HUES64 (cell line): ENCODE measurements at regions not wholly inside any gene's neighbourhood (a gene's known extent, or its start where the extent isn't known, plus 50 kb on each side); places are given as distances from the start of the nearest gene placed in this dataset.
"Not testable (repeated sequence)": the region's sequence is repeated elsewhere in the genome, so short reads cannot be mapped to it uniquely, and the experiment has no call there.

Source experiments
- H3K27ac ChIP-seq: 2 replicates; pipeline ENCODE4 v1.7.0; 2013; ENCODE audit warnings: low read depth, low read length, inconsistent platforms
- H3K27me3 ChIP-seq: 2 replicates; pipeline ENCODE4 v1.6.1; 2013; ENCODE audit warnings: mild to moderate bottlenecking, low read length; ENCODE audit not compliant: insufficient read depth
- H3K36me3 ChIP-seq: 2 replicates; pipeline ENCODE4 v1.6.1; 2013; ENCODE audit warnings: mild to moderate bottlenecking, low read length; ENCODE audit not compliant: insufficient read depth
- H3K4me1 ChIP-seq: 2 replicates; pipeline ENCODE4 v1.6.1; 2013; ENCODE audit warnings: mild to moderate bottlenecking, low read length, moderate library complexity; ENCODE audit not compliant: insufficient read depth
- H3K4me3 ChIP-seq: 2 replicates; pipeline ENCODE4 v1.5.1; 2013; ENCODE audit warnings: mild to moderate bottlenecking, low read length, moderate library complexity
- H3K9ac ChIP-seq: 2 replicates; pipeline ENCODE4 v1.6.1; 2013; ENCODE audit warnings: mild to moderate bottlenecking, low read depth, low read length
- H3K9me3 ChIP-seq: 2 replicates; pipeline ENCODE4 v1.6.1; 2013; ENCODE audit warnings: low read depth, low read length; ENCODE audit not compliant: insufficient read depth
- WGBS: fragments of 150-250, 120-280 bp; methylation state at CpG from one replicate; pipeline ENCODE4 v1.1.7; 2013; ENCODE audit warnings: missing lambda C conversion rate; 5-methylcytosine and 5-hydroxymethylcytosine counted together

DNA sequence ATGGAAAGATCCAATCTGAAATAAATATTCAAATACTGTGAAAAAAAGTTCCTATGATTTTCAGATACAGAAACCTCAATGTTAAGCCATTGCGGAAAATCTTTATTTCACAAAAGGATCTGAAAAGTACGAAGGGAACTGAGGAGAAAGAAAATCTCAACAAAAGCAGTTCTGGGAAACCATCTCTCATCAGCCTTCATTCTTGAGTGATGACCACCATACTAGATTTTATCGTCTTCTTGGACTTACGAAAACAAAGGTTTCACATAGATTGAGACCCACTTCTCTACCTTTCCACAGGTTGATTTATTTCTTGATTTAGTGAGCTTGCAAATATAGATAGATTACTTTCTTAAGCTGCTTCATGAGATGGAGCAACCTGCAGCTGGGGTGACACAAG lies 293.4 kb upstream of the LYZL1 start:
- Histone ChIP-seq H3K4me3 (no peak overlapping the region), H3K9me3 (0 out of 2 replicates have a peak, but pooled peaks cover 4% of the 10 kb centered on the region)
- 95% methylated on average over 4 of the region's 4 CpGs for WGBS

GRCh38 chr10:28996345-28996744 lies 292.5 kb upstream of the LYZL1 start:
- Histone ChIP-seq H3K36me3 (no peaks in the 10 kb centered on the region), H3K9me3 (0 out of 2 replicates have a peak, but pooled peaks cover 4% of the 10 kb centered on the region), H3K27ac (no peak overlapping the region), H3K9ac (no peak overlapping the region), H3K27me3 (no peaks in the 10 kb centered on the region), H3K4me1 (peaks cover 5% of the 10 kb centered on the region; the same call in 1 of the 2 replicates), H3K4me3 (no peak overlapping the region)
- 90% methylated on average over 5 of the region's 6 CpGs for WGBS

More for the DNA sequence above, 293.4 kb upstream of the LYZL1 start:
- Histone ChIP-seq H3K27me3 (no peaks in the 10 kb centered on the region), H3K9ac (no peak overlapping the region), H3K27ac (no peak overlapping the region), H3K4me1 (peaks cover 5% of the 10 kb centered on the region; the same call in 1 of the 2 replicates), H3K36me3 (no peaks in the 10 kb centered on the region)

- H3K27me3 ChIP-seq = no peaks in the 10 kb centered on the region
- WGBS = 95% methylated on average over 6 of the region's 6 CpGs
- H3K9me3 ChIP-seq = 0 out of 2 replicates have a peak, but pooled peaks cover 4% of the 10 kb centered on the region
- no peaks in the 10 kb centered on the region for H3K36me3 ChIP-seq
- no peak overlapping the region for H3K9ac ChIP-seq
- peaks cover 2% of the 10 kb centered on the region; the same call in 1 of the 2 replicates for H3K4me1 ChIP-seq
- H3K4me3 ChIP-seq = no peak overlapping the region
- no peak overlapping the region for H3K27ac ChIP-seq
Observed at GRCh38 chr10:28996947-28997551, 291.8 kb upstream of the LYZL1 start.

DNA sequence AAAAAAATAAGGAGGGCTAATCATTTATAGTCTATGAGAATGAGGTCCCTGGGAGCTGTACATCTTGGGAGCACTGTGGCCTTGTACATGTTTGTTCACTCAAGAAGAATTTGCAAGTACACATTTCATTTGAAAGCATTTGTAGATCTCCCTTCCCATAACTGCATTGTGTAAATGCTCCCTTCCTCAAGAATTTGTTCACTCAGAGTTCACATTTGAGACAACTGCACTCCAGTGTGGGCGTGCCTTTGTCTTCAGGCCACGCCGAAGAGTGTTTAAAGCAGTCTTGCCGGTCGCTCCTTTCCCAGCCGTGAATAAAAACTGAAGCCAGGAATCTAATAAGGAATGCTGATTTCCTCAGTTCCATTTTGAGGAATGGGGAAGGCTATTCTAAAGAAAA lies 291.1 kb upstream of the LYZL1 start:
- Histone ChIP-seq H3K27me3 (no peaks in the 10 kb centered on the region), H3K27ac (no peak overlapping the region), H3K4me3 (no peak overlapping the region), H3K4me1 (no peaks in the 10 kb centered on the region), H3K9me3 (0 out of 2 replicates have a peak, but pooled peaks cover 4% of the 10 kb centered on the region), H3K36me3 (no peaks in the 10 kb centered on the region), H3K9ac (no peak overlapping the region)
- WGBS = 95% methylated on average over 6 of the region's 6 CpGs

- H3K27ac ChIP-seq = no peak overlapping the region
- H3K27me3 ChIP-seq = no peaks in the 10 kb centered on the region
- H3K36me3 ChIP-seq = no peaks in the 10 kb centered on the region
- no peaks in the 10 kb centered on the region for H3K4me1 ChIP-seq
- H3K9ac ChIP-seq = no peak overlapping the region
- WGBS = 95% methylated on average over 6 of the region's 6 CpGs
- no peaks in the 10 kb centered on the region for H3K9me3 ChIP-seq
- H3K4me3 ChIP-seq = no peak overlapping the region
Observed at GRCh38 chr10:29001801-29002200, 287.1 kb upstream of the LYZL1 start.

- not testable (repeated sequence) for H3K27me3 ChIP-seq, H3K4me3 ChIP-seq, H3K4me1 ChIP-seq, H3K9me3 ChIP-seq, H3K9ac ChIP-seq, H3K27ac ChIP-seq, H3K36me3 ChIP-seq
- WGBS = 98% methylated on average over 5 of the region's 5 CpGs
Observed at GRCh38 chr10:29003014-29003413, 285.9 kb upstream of the LYZL1 start.

- no peak overlapping the region for H3K27ac ChIP-seq
- no peaks in the 10 kb centered on the region for H3K36me3 ChIP-seq
- 84% methylated on average over 8 of the region's 8 CpGs for WGBS
- H3K9me3 ChIP-seq = no peaks in the 10 kb centered on the region
- no peaks in the 10 kb centered on the region for H3K4me1 ChIP-seq
- H3K9ac ChIP-seq = no peak overlapping the region
- H3K27me3 ChIP-seq = no peaks in the 10 kb centered on the region
- H3K4me3 ChIP-seq = no peak overlapping the region
Observed at GRCh38 chr10:29005988-29006387, 282.9 kb upstream of the LYZL1 start.

- Histone ChIP-seq H3K27ac (no peak overlapping the region), H3K9ac (no peak overlapping the region), H3K4me3 (no peak overlapping the region), H3K4me1 (no peaks in the 10 kb centered on the region), H3K27me3 (no peaks in the 10 kb centered on the region), H3K9me3 (no peaks in the 10 kb centered on the region), H3K36me3 (no peaks in the 10 kb centered on the region)
- WGBS = 96% methylated on average over 9 of the region's 9 CpGs
Observed at GRCh38 chr10:29007370-29007747, 281.5 kb upstream of the LYZL1 start.

- H3K4me1 ChIP-seq = no peaks in the 10 kb centered on the region
- H3K36me3 ChIP-seq = no peaks in the 10 kb centered on the region
- H3K27ac ChIP-seq = no peak overlapping the region
- 77% methylated on average over 10 of the region's 10 CpGs for WGBS
- H3K9ac ChIP-seq = no peak overlapping the region
- no peaks in the 10 kb centered on the region for H3K9me3 ChIP-seq
- no peaks in the 10 kb centered on the region for H3K27me3 ChIP-seq
- H3K4me3 ChIP-seq = no peak overlapping the region
Observed at GRCh38 chr10:29007748-29008610, 280.9 kb upstream of the LYZL1 start.

DNA sequence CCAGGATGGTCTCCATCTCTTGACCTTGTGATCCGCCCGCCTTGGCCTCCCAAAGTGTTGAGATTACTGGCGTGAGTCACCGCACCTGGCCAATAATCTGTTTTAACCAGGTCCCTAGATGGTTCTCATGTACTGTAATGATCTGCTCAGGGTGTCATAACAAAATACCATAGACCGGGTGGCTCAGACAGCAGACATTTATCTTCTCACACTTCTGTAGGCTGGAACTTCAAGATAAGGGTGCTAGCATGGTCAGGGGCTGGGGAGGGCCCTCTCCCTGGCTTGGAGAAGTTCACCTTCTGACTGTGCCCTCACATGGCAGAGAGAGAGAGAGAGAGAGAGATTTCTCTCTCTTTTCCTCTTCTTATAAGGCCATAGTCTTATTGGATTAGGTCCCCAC lies 279.4 kb upstream of the LYZL1 start:
- no peak overlapping the region for H3K9ac ChIP-seq
- 90% methylated on average over 5 of the region's 5 CpGs for WGBS
- H3K27ac ChIP-seq = no peak overlapping the region
- no peaks in the 10 kb centered on the region for H3K4me1 ChIP-seq
- H3K9me3 ChIP-seq = no peaks in the 10 kb centered on the region
- H3K36me3 ChIP-seq = no peaks in the 10 kb centered on the region
- H3K4me3 ChIP-seq = no peak overlapping the region
- H3K27me3 ChIP-seq = no peaks in the 10 kb centered on the region

DNA sequence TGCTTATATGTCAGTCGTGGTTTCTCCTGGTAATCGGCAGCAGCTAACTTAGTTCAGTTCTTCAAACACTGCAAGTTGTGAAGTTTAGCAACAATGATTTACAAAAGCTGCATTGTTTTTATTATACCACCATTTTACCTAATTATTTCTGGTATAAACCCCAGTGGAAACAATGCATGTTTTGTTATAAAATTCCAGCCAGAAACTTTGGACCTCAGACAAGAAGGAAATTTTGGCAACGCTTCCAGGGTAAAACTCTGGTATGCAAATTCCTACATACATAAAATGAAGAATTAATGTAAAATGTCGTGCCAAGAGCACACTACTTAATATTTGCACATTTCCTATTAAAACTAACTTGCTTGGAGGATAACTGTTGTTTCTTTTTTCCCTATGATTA lies 277.4 kb upstream of the LYZL1 start:
- H3K27ac ChIP-seq = no peak overlapping the region
- H3K4me1 ChIP-seq = no peaks in the 10 kb centered on the region
- H3K4me3 ChIP-seq = no peak overlapping the region
- H3K9ac ChIP-seq = no peak overlapping the region
- H3K27me3 ChIP-seq = no peaks in the 10 kb centered on the region
- H3K9me3 ChIP-seq = no peaks in the 10 kb centered on the region
- H3K36me3 ChIP-seq = no peaks in the 10 kb centered on the region
- 93% methylated on average over 3 of the region's 4 CpGs for WGBS
